Activated T-helper 17 cell treated with anti-CD3 and anti-CD28 coated beads, Interleukin-2, amount 50 U/mL, for 72 hours (primary cell): ENCODE measurements at regions not wholly inside any gene's neighbourhood (a gene's known extent, or its start where the extent isn't known, plus 50 kb on each side); places are given as distances from the start of the nearest gene placed in this dataset.
A peak's percentile ranks its signal among the peaks of the same experiment; 100 is the strongest.
"Not testable (repeated sequence)": the region's sequence is repeated elsewhere in the genome, so short reads cannot be mapped to it uniquely, and the experiment has no call there.

ENCODE experiments used
- ATAC-seq: fragments of 150-1000 bp; cut with Tn5 transposase; replicated peaks from 2 replicates; pipeline ENCODE4 v1.10.0; 2021; ENCODE audit warnings: mild to moderate bottlenecking, moderate library complexity
- H3K27ac Mint-ChIP-seq: one replicate; pipeline ENCODE4 v1.8.0; 2022; ENCODE audit warnings: mixed read lengths
- H3K27me3 Mint-ChIP-seq: one replicate; pipeline ENCODE4 v1.8.0; 2022; ENCODE audit warnings: mixed read lengths
- H3K36me3 Mint-ChIP-seq: one replicate; pipeline ENCODE4 v1.8.0; 2022; ENCODE audit warnings: low read depth, mild to moderate bottlenecking, mixed read lengths
- H3K4me1 Mint-ChIP-seq: one replicate; pipeline ENCODE4 v1.8.0; 2022; ENCODE audit warnings: mixed read lengths
- H3K4me3 Mint-ChIP-seq: one replicate; pipeline ENCODE4 v1.8.0; 2022; ENCODE audit warnings: mild to moderate bottlenecking, mixed read lengths
- H3K9me3 Mint-ChIP-seq: one replicate; pipeline ENCODE4 v1.8.0; 2022; ENCODE audit warnings: mixed read lengths

DNA sequence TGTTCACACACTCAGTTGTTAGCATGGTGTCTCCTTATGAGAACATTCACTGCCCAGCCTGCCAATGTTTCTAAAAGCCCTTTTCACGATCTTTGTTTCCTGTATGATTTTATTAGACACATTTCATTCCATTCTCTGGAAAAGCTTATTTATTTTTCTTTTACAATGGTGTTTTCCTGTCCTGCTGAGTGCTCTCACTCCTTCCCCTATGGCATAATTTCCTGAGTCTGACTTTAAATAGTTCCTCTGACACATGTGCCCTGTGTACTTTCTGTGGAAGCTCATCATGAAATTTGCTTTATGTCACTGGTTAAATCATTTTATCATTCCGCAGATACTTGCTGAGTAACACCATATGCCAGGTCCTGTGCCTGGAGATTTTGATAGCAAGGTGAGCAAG, 612.0 kb downstream of the FLRT2 start:
- Mint-ChIP-seq H3K27ac (no peak overlapping the region), H3K9me3 (peaks cover 35% of the 10 kb centered on the region), H3K4me3 (no peak overlapping the region), H3K4me1 (no peaks in the 10 kb centered on the region), H3K36me3 (no peaks in the 10 kb centered on the region), H3K27me3 (no peaks in the 10 kb centered on the region)
- ATAC-seq = no peak

DNA sequence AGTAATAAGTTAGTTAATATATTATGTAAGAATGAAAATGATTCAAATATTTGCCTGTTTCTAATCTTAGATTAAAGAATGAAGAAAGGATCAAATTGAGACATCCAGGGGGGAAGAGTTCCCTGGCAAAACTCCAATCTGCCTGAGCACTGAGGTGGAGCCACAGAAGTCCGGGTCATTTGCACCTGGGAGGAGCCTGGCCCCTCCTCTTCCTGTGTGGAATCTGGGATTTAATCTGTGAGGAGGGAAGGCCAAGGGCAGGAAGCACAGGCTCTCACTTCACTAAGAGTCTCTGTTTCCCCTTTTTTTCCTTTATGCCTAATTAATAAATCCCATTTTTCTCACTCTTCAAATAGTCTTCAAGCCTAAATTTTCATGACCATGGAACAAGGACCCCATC, 599.5 kb downstream of the FLRT2 start:
- H3K4me3 Mint-ChIP-seq = no peak overlapping the region
- peaks cover 18% of the 10 kb centered on the region for H3K9me3 Mint-ChIP-seq
- no peaks in the 10 kb centered on the region for H3K27me3 Mint-ChIP-seq
- no peaks in the 10 kb centered on the region for H3K4me1 Mint-ChIP-seq
- no peak for ATAC-seq
- no peak overlapping the region for H3K27ac Mint-ChIP-seq
- peaks cover 39% of the 10 kb centered on the region for H3K36me3 Mint-ChIP-seq

DNA sequence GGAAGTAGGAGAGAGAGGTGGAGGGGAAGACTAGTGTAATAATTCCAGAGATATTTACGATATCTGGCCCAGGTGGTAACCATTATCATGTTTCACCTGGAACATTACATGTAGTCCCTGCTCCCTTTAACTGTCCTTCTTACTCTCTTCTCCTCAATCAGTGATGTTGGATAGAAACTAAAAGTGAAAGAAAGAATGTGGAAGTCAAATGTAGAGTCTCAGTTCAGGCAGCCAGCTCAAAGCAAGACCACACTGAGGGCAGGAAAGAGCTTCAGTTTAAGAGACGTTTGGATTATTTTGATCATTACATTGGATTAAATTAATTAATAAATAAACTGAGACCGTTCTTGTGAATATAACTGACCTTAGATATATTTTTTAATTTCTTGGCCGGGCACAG, 594.4 kb downstream of the FLRT2 start:
- peaks cover 30% of the 10 kb centered on the region for H3K36me3 Mint-ChIP-seq
- no peak overlapping the region for H3K4me3 Mint-ChIP-seq
- no peaks in the 10 kb centered on the region for H3K27me3 Mint-ChIP-seq
- no peak overlapping the region for H3K27ac Mint-ChIP-seq
- ATAC-seq = peak; percentile 59
- peaks cover 23% of the 10 kb centered on the region for H3K9me3 Mint-ChIP-seq
- H3K4me1 Mint-ChIP-seq = peaks cover 9% of the 10 kb centered on the region

- Mint-ChIP-seq H3K36me3 (no peaks in the 10 kb centered on the region), H3K27ac (no peak overlapping the region), H3K9me3 (peaks cover 11% of the 10 kb centered on the region), H3K4me1 (no peaks in the 10 kb centered on the region), H3K4me3 (no peak overlapping the region), H3K27me3 (no peaks in the 10 kb centered on the region)
- no peak for ATAC-seq
Observed at GRCh38 chr14:86115972-86116371, 586.0 kb downstream of the FLRT2 start.

GRCh38 chr14:86110871-86111270, 580.9 kb downstream of the FLRT2 start:
- not testable (repeated sequence) for H3K4me3 Mint-ChIP-seq, H3K27ac Mint-ChIP-seq, H3K27me3 Mint-ChIP-seq, H3K9me3 Mint-ChIP-seq, H3K36me3 Mint-ChIP-seq, H3K4me1 Mint-ChIP-seq, ATAC-seq

DNA sequence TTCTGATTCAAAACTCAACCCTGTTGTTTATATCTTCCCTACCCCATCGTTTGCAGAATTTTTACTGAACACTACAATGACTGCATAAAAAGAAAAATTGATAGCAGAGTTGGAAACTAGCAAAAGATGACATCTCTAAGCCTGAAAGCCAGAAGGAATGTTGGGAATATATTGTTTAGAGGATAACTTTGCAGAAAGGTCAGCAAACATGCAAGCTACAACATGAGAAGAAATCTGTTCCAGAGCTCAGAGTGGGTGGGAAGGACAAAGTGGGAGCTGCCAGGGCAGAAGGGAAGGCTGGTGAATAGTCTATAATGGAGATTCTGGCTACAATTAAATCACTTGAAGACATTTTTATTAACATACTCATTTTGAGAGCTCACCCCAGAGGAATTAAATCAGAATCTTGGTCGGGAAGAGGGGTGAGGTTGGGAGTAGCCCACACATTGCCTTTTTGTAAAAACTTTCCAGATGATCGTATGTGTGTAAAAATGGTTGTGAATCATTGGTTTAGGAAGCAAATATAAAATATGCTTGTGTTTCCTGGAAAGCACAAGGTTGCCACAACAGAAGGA, 574.8 kb downstream of the FLRT2 start:
- ATAC-seq = no peak
- H3K4me3 Mint-ChIP-seq = no peak overlapping the region
- no peaks in the 10 kb centered on the region for H3K4me1 Mint-ChIP-seq
- H3K27me3 Mint-ChIP-seq = no peaks in the 10 kb centered on the region
- no peak overlapping the region for H3K27ac Mint-ChIP-seq
- no peaks in the 10 kb centered on the region for H3K36me3 Mint-ChIP-seq
- peaks cover 10% of the 10 kb centered on the region for H3K9me3 Mint-ChIP-seq

GRCh38 chr14:86094512-86094911, 564.6 kb downstream of the FLRT2 start:
- H3K9me3 Mint-ChIP-seq = peaks cover 3% of the 10 kb centered on the region
- no peaks in the 10 kb centered on the region for H3K36me3 Mint-ChIP-seq
- H3K4me3 Mint-ChIP-seq = no peak overlapping the region
- no peak overlapping the region for H3K27ac Mint-ChIP-seq
- H3K27me3 Mint-ChIP-seq = no peaks in the 10 kb centered on the region
- ATAC-seq = no peak
- H3K4me1 Mint-ChIP-seq = no peaks in the 10 kb centered on the region

GRCh38 chr14:86091811-86092210, 561.9 kb downstream of the FLRT2 start:
- Mint-ChIP-seq H3K27ac (no peak overlapping the region), H3K4me1 (no peaks in the 10 kb centered on the region), H3K36me3 (no peaks in the 10 kb centered on the region), H3K9me3 (peaks cover 3% of the 10 kb centered on the region), H3K4me3 (no peak overlapping the region), H3K27me3 (no peaks in the 10 kb centered on the region)
- ATAC-seq = no peak

DNA sequence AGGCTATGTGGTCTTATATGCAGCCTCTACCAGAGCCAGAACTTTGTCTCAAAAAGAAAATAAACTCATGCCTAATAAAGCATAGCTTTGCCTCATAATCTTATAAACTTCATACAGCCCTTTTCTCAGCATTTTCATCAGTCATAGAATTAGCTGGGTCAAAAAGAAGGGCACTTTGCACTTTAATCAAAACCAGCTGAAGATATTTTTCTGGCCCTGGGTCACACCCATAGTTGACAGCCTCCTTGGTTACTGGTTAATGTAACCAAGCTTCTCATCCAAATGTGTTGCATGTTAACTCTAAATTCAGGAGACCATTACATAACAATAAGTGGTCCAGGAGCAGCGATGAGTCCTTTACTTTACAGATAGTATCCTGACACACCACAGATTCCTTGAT, 558.2 kb downstream of the FLRT2 start:
- Mint-ChIP-seq H3K9me3 (peaks cover 3% of the 10 kb centered on the region), H3K27ac (no peak overlapping the region), H3K4me1 (no peaks in the 10 kb centered on the region), H3K36me3 (no peaks in the 10 kb centered on the region), H3K4me3 (no peak overlapping the region), H3K27me3 (no peaks in the 10 kb centered on the region)
- no peak for ATAC-seq

GRCh38 chr14:86087377-86087776, 557.4 kb downstream of the FLRT2 start:
- no peak for ATAC-seq
- Mint-ChIP-seq H3K4me1 (no peaks in the 10 kb centered on the region), H3K4me3 (no peak overlapping the region), H3K27me3 (no peaks in the 10 kb centered on the region), H3K36me3 (no peaks in the 10 kb centered on the region), H3K27ac (no peak overlapping the region), H3K9me3 (peaks cover 3% of the 10 kb centered on the region)

- Mint-ChIP-seq H3K4me1 (no peaks in the 10 kb centered on the region), H3K27me3 (no peaks in the 10 kb centered on the region), H3K36me3 (no peaks in the 10 kb centered on the region), H3K4me3 (no peak overlapping the region), H3K9me3 (peaks cover 2% of the 10 kb centered on the region), H3K27ac (no peak overlapping the region)
- no peak for ATAC-seq
Observed at GRCh38 chr14:86086962-86087361, 557.0 kb downstream of the FLRT2 start.

- Mint-ChIP-seq H3K27ac (no peak overlapping the region), H3K4me1 (no peaks in the 10 kb centered on the region), H3K36me3 (no peaks in the 10 kb centered on the region), H3K27me3 (no peaks in the 10 kb centered on the region), H3K9me3 (peaks cover 10% of the 10 kb centered on the region), H3K4me3 (no peak overlapping the region)
- no peak for ATAC-seq
Observed at GRCh38 chr14:86084097-86084496, 554.2 kb downstream of the FLRT2 start.

DNA sequence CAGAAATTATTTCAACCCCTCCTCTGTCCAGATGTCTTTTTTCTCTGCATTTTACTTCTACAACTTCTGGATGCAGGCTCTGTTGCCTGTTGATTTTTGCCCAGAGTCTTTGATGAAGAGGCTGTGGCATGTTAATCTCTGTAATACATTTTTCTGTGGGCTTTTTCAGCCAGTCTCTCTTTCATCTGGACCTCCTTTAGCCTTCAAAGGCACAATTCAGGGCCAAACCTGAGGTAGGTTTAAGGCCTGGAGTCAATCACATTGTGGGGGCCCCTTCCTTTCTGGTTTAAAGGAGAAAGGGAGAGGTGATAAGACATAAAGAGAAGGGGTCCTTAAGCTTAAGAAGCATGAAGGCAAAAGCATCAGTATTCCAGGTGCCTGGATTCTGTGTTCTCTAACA, 553.7 kb downstream of the FLRT2 start:
- Mint-ChIP-seq H3K27ac (no peak overlapping the region), H3K9me3 (peaks cover 10% of the 10 kb centered on the region), H3K27me3 (no peaks in the 10 kb centered on the region), H3K36me3 (no peaks in the 10 kb centered on the region), H3K4me1 (no peaks in the 10 kb centered on the region), H3K4me3 (no peak overlapping the region)
- ATAC-seq = no peak

- H3K36me3 Mint-ChIP-seq = no peaks in the 10 kb centered on the region
- no peak overlapping the region for H3K4me3 Mint-ChIP-seq
- H3K27me3 Mint-ChIP-seq = no peaks in the 10 kb centered on the region
- no peaks in the 10 kb centered on the region for H3K9me3 Mint-ChIP-seq
- peak overlapping the region; percentile 55 for H3K27ac Mint-ChIP-seq
- peaks cover 5% of the 10 kb centered on the region for H3K4me1 Mint-ChIP-seq
- no peak for ATAC-seq
Observed at GRCh38 chr14:86072116-86072894, 542.4 kb downstream of the FLRT2 start.

GRCh38 chr14:86066651-86067050, 536.7 kb downstream of the FLRT2 start:
- no peak overlapping the region for H3K4me3 Mint-ChIP-seq
- H3K4me1 Mint-ChIP-seq = no peaks in the 10 kb centered on the region
- H3K36me3 Mint-ChIP-seq = no peaks in the 10 kb centered on the region
- H3K27me3 Mint-ChIP-seq = no peaks in the 10 kb centered on the region
- H3K9me3 Mint-ChIP-seq = no peaks in the 10 kb centered on the region
- no peak for ATAC-seq
- H3K27ac Mint-ChIP-seq = no peak overlapping the region
